Neural progenitor cell (in vitro differentiated cells): ENCODE measurements at regions not wholly inside any gene's neighbourhood (a gene's known extent, or its start where the extent isn't known, plus 50 kb on each side); places are given as distances from the start of the nearest gene placed in this dataset.

Experiments
- CTCF ChIP-seq: fragments of 200-600 bp; sonication (generic); IDR thresholded peaks from 2 replicates; pipeline ENCODE4 v1.5.1; 2017; ENCODE audit warnings: antibody characterized with exemption, mild to moderate bottlenecking
- EZH2phosphoT487 ChIP-seq: fragments of 200-600 bp; sonication (generic); IDR thresholded peaks from 2 replicates; pipeline ENCODE4 v1.6.1; 2017; ENCODE audit warnings: antibody characterized with exemption

GRCh38 chr2:238524426-238524983, 97.8 kb downstream of the ASB1 start:
- TF ChIP-seq CTCF (no peak), EZH2phosphoT487 (no peak)
